Osteoblast (primary cell): ENCODE measurements at regions not wholly inside any gene's neighbourhood (a gene's known extent, or its start where the extent isn't known, plus 50 kb on each side); places are given as distances from the start of the nearest gene placed in this dataset.

ENCODE experiments used
- DNase-seq: peaks from one replicate; pipeline ENCODE4 v3.0.0; 2011; ENCODE audit warnings: low spot score, mixed read lengths; ENCODE audit not compliant: insufficient read length; ENCODE audit errors: missing footprints
- H2AFZ ChIP-seq: 2 replicates; pipeline ENCODE4 v1.6.0; 2011; ENCODE audit warnings: mild to moderate bottlenecking, low read length
- H3K27ac ChIP-seq: 2 replicates; pipeline ENCODE4 v1.5.1; 2011; ENCODE audit warnings: mild to moderate bottlenecking, low read depth, low read length, moderate library complexity
- H3K27me3 ChIP-seq: 2 replicates; pipeline ENCODE4 v1.6.0; 2012; ENCODE audit warnings: mild to moderate bottlenecking, control low read depth, inconsistent platforms, low read length, moderate library complexity; ENCODE audit not compliant: insufficient read depth
- H3K36me3 ChIP-seq: 2 replicates; pipeline ENCODE4 v1.5.1; 2011; ENCODE audit warnings: mild to moderate bottlenecking, low read length, control low read depth, moderate library complexity; ENCODE audit not compliant: insufficient read depth
- H3K4me1 ChIP-seq: 2 replicates; pipeline ENCODE4 v1.5.1; 2011; ENCODE audit warnings: mild to moderate bottlenecking, low read length, control low read depth, moderate library complexity; ENCODE audit not compliant: insufficient read depth
- H3K4me2 ChIP-seq: 2 replicates; pipeline ENCODE4 v1.6.0; 2011; ENCODE audit warnings: mild to moderate bottlenecking, low read length; ENCODE audit not compliant: insufficient read depth
- H3K4me3 ChIP-seq: fragments of 200-600 bp; sonication (generic); 3 replicates; pipeline ENCODE4 v1.5.1; 2012; ENCODE audit warnings: mild to moderate bottlenecking, low read length, inconsistent platforms; ENCODE audit not compliant: insufficient read depth
- H3K79me2 ChIP-seq: 2 replicates; pipeline ENCODE4 v1.6.0; 2012; ENCODE audit warnings: mild to moderate bottlenecking, low read length, control low read depth, inconsistent platforms; ENCODE audit not compliant: insufficient read depth
- H3K9me3 ChIP-seq: 2 replicates; pipeline ENCODE4 v1.5.1; 2011; ENCODE audit warnings: low read depth, low read length, control low read depth
- H4K20me1 ChIP-seq: 2 replicates; pipeline ENCODE4 v1.6.0; 2012; ENCODE audit warnings: mild to moderate bottlenecking, low read length, control low read depth; ENCODE audit not compliant: insufficient read depth
- TF ChIP-seq, protein P1 (sequence below): IDR thresholded peaks from 2 replicates; pipeline ENCODE4 v1.5.1; 2011; ENCODE audit warnings: mild to moderate bottlenecking, low read depth, low read length, moderate library complexity; ENCODE audit errors: extremely low read depth

DNA sequence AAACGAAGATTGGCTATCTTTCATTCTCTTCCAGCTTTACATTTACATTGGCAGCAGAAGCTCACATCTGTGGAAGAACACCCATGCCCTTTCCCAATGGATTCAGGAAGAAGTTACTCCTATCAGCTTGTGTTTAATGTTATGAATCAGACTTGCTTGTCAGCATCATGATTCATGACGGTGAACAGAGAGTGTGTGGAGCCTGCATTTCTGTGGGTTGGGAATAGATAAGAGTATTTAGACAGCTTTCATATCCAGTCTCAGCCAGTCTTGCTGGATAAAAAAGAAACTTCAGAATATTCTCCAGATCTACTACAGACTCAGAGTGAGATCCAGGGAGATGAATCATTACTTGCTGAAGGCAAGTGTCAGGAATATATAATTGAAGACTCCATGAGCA lies 812.9 kb upstream of the ZNF608 start:
- Histone ChIP-seq H4K20me1 (no peaks in the 10 kb centered on the region), H3K4me1 (peaks cover 28% of the 10 kb centered on the region), H3K27ac (peak overlapping the region; percentile 35), H3K4me2 (peak overlapping the region; percentile 58), H3K9me3 (no peaks in the 10 kb centered on the region), H2AFZ (no peak overlapping the region), H3K36me3 (no peaks in the 10 kb centered on the region), H3K27me3 (no peaks in the 10 kb centered on the region), H3K79me2 (no peaks in the 10 kb centered on the region), H3K4me3 (no peak overlapping the region)
- TF ChIP-seq, protein P1, sequence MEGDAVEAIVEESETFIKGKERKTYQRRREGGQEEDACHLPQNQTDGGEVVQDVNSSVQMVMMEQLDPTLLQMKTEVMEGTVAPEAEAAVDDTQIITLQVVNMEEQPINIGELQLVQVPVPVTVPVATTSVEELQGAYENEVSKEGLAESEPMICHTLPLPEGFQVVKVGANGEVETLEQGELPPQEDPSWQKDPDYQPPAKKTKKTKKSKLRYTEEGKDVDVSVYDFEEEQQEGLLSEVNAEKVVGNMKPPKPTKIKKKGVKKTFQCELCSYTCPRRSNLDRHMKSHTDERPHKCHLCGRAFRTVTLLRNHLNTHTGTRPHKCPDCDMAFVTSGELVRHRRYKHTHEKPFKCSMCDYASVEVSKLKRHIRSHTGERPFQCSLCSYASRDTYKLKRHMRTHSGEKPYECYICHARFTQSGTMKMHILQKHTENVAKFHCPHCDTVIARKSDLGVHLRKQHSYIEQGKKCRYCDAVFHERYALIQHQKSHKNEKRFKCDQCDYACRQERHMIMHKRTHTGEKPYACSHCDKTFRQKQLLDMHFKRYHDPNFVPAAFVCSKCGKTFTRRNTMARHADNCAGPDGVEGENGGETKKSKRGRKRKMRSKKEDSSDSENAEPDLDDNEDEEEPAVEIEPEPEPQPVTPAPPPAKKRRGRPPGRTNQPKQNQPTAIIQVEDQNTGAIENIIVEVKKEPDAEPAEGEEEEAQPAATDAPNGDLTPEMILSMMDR: no peak
- no peak for DNase-seq

DNA sequence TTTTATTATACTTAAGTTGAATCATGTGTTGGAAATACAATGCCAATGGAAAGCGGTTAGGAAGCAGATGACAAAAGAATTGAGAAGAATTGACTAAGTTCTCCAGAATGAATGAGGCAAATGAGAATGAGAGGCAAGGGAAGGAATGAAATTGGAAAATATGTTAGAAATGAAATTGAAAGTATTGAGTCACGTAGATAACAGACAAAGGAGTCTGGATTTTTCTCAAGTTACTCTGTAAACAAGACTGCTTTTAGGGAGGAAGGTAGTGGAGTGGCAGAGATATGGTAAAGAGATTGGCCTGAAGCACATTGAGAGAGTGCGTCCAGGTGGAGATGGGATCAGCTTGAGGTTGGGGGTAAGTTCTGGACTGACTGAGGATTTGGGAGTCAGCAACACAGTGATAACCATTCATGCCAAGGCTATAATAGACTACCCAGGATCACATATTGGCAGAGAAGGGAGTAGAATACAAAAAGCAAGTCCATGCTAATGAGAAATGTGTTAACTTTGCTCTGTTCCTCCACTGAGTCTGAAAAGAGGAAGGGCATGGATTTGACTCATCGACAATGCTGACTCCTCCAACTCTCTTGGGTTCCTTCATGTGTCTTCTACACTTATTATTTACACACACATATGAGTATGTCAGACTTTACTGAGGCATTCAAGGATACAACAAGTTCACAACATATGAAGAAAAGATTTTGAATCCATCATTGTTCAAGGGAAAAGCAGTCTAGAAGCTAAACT lies 814.2 kb upstream of the ZNF608 start:
- no peaks in the 10 kb centered on the region for H3K27me3 ChIP-seq
- H2AFZ ChIP-seq: peak overlapping the region; percentile 33
- H4K20me1 ChIP-seq: no peaks in the 10 kb centered on the region
- TF ChIP-seq, protein P1: no peak
- peak overlapping the region; percentile 18 for H3K4me3 ChIP-seq
- H3K9me3 ChIP-seq: no peaks in the 10 kb centered on the region
- H3K79me2 ChIP-seq: no peaks in the 10 kb centered on the region
- H3K4me2 ChIP-seq: peak overlapping the region; percentile 42
- peaks cover 28% of the 10 kb centered on the region for H3K4me1 ChIP-seq
- DNase-seq: no peak
- H3K27ac ChIP-seq: peak overlapping the region; percentile 74
- no peaks in the 10 kb centered on the region for H3K36me3 ChIP-seq

DNA sequence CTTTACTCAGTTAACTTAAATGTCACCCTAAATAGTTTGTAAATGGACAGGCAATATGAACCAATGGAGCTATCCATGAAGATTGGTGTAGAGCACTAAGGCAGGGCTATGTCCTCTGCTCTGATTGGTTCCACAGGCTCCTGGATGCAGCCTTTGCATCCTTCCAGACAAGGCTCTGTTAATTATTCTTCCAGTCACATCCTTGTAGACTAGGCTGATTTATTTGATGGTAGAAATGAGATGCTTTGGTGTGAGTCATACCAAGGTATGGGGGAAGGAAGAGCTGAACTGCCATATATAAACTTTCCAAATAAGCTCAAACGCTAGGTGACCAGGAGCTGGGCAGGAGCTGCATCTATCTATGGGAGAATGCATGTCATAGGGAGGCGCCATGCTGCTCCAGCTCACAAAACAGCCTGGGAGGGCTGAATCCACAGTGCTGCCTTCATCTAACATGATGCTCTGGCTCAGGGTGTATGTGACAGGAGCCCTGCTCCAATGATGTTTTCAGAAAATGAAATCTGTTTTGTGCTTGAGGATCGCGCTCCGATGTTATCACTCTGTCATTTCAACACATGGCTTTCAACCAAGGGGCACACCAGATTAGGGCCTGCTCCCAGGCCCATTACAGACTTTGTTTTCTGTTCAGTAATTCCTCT lies 818.0 kb upstream of the ZNF608 start:
- H3K27me3 ChIP-seq: no peaks in the 10 kb centered on the region
- H3K4me2 ChIP-seq: no peak overlapping the region
- H3K4me3 ChIP-seq: no peak overlapping the region
- no peak overlapping the region for H3K27ac ChIP-seq
- no peaks in the 10 kb centered on the region for H3K9me3 ChIP-seq
- no peaks in the 10 kb centered on the region for H4K20me1 ChIP-seq
- no peak overlapping the region for H2AFZ ChIP-seq
- no peaks in the 10 kb centered on the region for H3K36me3 ChIP-seq
- no peaks in the 10 kb centered on the region for H3K79me2 ChIP-seq
- no peak for DNase-seq
- TF ChIP-seq, protein P1: no peak
- H3K4me1 ChIP-seq: peaks cover 18% of the 10 kb centered on the region

DNA sequence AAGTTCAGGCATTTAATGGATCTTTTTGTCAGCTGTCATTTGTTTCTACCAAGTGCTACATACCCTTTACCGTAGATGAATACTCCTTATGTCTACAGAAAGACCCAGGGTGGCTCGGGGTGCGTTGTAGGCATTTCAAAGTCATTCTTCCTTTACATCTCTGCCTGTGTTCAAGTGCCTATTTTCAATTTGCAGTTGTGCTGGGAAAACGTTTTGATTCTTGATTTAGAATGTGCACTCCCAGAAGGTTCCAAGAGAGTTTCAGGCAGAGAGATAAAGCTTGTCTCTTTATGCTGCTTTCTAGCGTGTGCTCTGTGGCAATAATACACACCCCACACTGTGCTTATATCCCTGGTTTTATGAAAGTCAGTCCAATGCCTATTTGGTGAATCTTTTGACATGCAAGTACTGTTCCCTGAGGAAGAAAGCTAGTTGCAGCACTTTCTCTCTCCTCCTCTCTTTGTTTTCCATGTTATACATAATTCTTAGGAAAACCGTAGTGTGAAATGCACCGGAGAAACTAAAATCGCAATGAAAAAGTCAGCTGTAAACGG lies 828.1 kb upstream of the ZNF608 start:
- no peaks in the 10 kb centered on the region for H3K36me3 ChIP-seq
- no peak overlapping the region for H3K4me3 ChIP-seq
- no peaks in the 10 kb centered on the region for H3K27me3 ChIP-seq
- H3K9me3 ChIP-seq: no peaks in the 10 kb centered on the region
- H2AFZ ChIP-seq: no peak overlapping the region
- H3K4me2 ChIP-seq: no peak overlapping the region
- H4K20me1 ChIP-seq: no peaks in the 10 kb centered on the region
- H3K79me2 ChIP-seq: no peaks in the 10 kb centered on the region
- no peak for DNase-seq
- no peak overlapping the region for H3K27ac ChIP-seq
- peaks cover 18% of the 10 kb centered on the region for H3K4me1 ChIP-seq
- TF ChIP-seq, protein P1: no peak
